Vagina (tissue), 2 donors: ENCODE measurements at regions not wholly inside any gene's neighbourhood (a gene's known extent, or its start where the extent isn't known, plus 50 kb on each side); places are given as distances from the start of the nearest gene placed in this dataset.

Source experiments
- POLR2A ChIP-seq, 2 donors: fragments of 450-650 bp; IDR thresholded peaks; one replicate each; pipeline ENCODE4 v1.6.1; 2017; ENCODE audit warnings: antibody characterized with exemption in 2 of 2, mild to moderate bottlenecking in 2 of 2, moderate library complexity in 2 of 2
- TF ChIP-seq, protein P1 (sequence below), 3 experiments: fragments of 450-650 bp in 2 of 3; fragments of 200-600 bp in 1 of 3; sonication (generic) in 1 of 3; IDR thresholded peaks; one replicate each; pipeline ENCODE4 v1.5.1; 2017 to 2019; ENCODE audit warnings: antibody characterized with exemption in 3 of 3, mild to moderate bottlenecking in 2 of 3, moderate library complexity in 2 of 3

- TF ChIP-seq, protein P1, sequence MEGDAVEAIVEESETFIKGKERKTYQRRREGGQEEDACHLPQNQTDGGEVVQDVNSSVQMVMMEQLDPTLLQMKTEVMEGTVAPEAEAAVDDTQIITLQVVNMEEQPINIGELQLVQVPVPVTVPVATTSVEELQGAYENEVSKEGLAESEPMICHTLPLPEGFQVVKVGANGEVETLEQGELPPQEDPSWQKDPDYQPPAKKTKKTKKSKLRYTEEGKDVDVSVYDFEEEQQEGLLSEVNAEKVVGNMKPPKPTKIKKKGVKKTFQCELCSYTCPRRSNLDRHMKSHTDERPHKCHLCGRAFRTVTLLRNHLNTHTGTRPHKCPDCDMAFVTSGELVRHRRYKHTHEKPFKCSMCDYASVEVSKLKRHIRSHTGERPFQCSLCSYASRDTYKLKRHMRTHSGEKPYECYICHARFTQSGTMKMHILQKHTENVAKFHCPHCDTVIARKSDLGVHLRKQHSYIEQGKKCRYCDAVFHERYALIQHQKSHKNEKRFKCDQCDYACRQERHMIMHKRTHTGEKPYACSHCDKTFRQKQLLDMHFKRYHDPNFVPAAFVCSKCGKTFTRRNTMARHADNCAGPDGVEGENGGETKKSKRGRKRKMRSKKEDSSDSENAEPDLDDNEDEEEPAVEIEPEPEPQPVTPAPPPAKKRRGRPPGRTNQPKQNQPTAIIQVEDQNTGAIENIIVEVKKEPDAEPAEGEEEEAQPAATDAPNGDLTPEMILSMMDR (IDR thresholded peaks at IDR 0.05) = no peak
- no peak for TF ChIP-seq POLR2A (IDR thresholded peaks at IDR 0.05)
These were observed 211.8 kb upstream of the CITED2 start for GRCh38 chr6:139586273-139586672.
